Activated CD8-positive, alpha-beta memory T cell treated with anti-CD3 and anti-CD28 coated beads, Interleukin-2, amount 10 ng/mL, durations not matched to agents 7 days and 5 days (primary cell): ENCODE measurements at regions not wholly inside any gene's neighbourhood (a gene's known extent, or its start where the extent isn't known, plus 50 kb on each side); places are given as distances from the start of the nearest gene placed in this dataset.
"Not testable (repeated sequence)": the region's sequence is repeated elsewhere in the genome, so short reads cannot be mapped to it uniquely, and the experiment has no call there.

Experiments used
- ATAC-seq: fragments of 150-1000 bp; cut with Tn5 transposase; one replicate; pipeline ENCODE4 v1.10.0; 2021; ENCODE audit warnings: moderate library complexity
- CTCF ChIA-PET: fragments of 350-600 bp; sonication (Branson Sonifier 250); formaldehyde crosslinking; loops from one replicate; lab custom pipeline; 2021; ENCODE audit warnings: antibody characterized with exemption; lab: Charles Lee
- DNase-seq: peaks from one replicate; pipeline ENCODE4 v3.0.0-alpha.2; 2020
- H3K27ac Mint-ChIP-seq: one replicate; pipeline ENCODE4 v1.8.0; 2021; ENCODE audit warnings: mild to moderate bottlenecking, mixed read lengths
- H3K27me3 Mint-ChIP-seq: one replicate; pipeline ENCODE4 v1.8.0; 2021; ENCODE audit warnings: mixed read lengths
- H3K36me3 Mint-ChIP-seq: one replicate; pipeline ENCODE4 v1.8.0; 2021; ENCODE audit warnings: mild to moderate bottlenecking, mixed read lengths
- H3K4me1 Mint-ChIP-seq: one replicate; pipeline ENCODE4 v1.8.0; 2021; ENCODE audit warnings: mixed read lengths
- H3K4me3 Mint-ChIP-seq: one replicate; pipeline ENCODE4 v1.8.0; 2021; ENCODE audit warnings: mild to moderate bottlenecking, moderate library complexity, mixed read lengths
- H3K9me3 Mint-ChIP-seq: one replicate; pipeline ENCODE4 v1.8.0; 2022; ENCODE audit warnings: low read depth, mixed read lengths

DNA sequence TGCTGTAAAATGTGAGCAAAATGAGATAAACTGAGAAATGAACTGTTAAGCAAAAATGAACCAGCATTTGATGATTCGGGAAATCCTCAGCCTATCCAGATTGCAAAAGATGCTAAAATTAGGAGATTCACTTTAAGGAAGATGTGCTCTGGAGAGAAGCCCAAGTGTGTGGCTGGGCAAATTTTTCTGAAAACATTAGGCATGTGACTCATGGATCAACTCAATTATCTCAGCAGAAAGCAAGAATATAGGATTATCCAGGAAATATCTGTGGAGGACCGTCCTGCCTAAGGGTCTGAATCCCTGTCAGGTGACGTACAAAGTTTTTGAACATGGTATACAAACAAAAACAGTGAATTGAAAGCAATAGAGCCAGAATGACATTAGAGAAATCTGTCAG, 1268.3 kb upstream of the TMEFF2 start:
- CTCF ChIA-PET: no interaction called here
- no peaks in the 10 kb centered on the region for H3K36me3 Mint-ChIP-seq
- DNase-seq: no peak
- H3K27ac Mint-ChIP-seq: no peak overlapping the region
- no peaks in the 10 kb centered on the region for H3K9me3 Mint-ChIP-seq
- no peaks in the 10 kb centered on the region for H3K27me3 Mint-ChIP-seq
- no peak overlapping the region for H3K4me3 Mint-ChIP-seq
- no peaks in the 10 kb centered on the region for H3K4me1 Mint-ChIP-seq
- ATAC-seq: no peak

DNA sequence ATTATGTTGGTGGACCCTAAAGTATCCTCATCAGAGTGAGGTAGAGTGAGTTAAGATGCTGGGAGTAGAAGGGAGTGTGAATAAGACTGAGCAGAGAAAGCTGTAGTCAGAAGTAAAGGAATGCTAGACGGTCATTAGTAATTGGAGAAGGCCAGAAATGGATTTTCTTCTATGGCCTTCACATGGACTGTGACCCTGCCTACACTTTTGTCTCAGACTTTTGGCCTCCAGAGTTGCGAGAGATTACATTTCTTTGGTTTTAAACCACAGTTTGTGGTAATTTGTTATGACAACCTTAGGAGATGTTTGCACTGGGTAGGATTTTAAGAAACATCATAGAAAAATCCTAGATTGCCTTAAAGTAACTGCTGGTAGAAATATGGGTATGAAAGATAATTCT, 1267.7 kb upstream of the TMEFF2 start:
- DNase-seq: no peak
- CTCF ChIA-PET: no interaction called here
- ATAC-seq: no peak
- no peaks in the 10 kb centered on the region for H3K4me1 Mint-ChIP-seq
- no peaks in the 10 kb centered on the region for H3K9me3 Mint-ChIP-seq
- H3K27ac Mint-ChIP-seq: no peak overlapping the region
- no peak overlapping the region for H3K4me3 Mint-ChIP-seq
- no peaks in the 10 kb centered on the region for H3K27me3 Mint-ChIP-seq
- no peaks in the 10 kb centered on the region for H3K36me3 Mint-ChIP-seq

DNA sequence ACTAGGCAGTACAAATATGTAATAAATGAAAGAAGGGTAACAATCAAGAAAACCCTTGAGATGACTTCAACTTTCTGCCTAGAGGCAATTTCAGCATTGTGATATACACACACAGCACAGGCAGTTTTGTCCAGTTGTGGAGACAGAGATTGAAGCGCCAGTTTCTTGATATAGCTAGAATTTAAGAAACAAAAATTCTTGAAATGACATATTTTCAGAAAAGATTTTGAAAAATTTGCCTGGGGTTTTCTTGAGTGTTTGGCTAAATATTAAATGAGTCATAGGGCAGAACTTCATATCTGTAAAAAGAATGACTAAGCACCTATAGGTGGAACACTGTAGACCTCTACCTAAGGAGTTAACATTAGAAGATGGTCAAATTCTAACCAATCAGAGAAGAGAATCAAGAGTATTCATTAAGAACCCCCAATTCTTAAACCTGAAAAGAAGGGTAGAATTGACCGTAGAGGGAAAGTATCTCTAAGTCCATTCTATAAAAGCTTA, 1266.8 kb upstream of the TMEFF2 start:
- CTCF ChIA-PET: interaction anchor here (1.1 kb wide), 1 partner anchor 36 kb away, joined by 3 read pairs; no protein-coding TSS in a partner anchor
- Mint-ChIP-seq H3K27me3 (no peaks in the 10 kb centered on the region), H3K4me1 (no peaks in the 10 kb centered on the region), H3K27ac (no peak overlapping the region), H3K4me3 (no peak overlapping the region), H3K36me3 (no peaks in the 10 kb centered on the region), H3K9me3 (no peaks in the 10 kb centered on the region)
- ATAC-seq (no peak), DNase-seq (no peak)

DNA sequence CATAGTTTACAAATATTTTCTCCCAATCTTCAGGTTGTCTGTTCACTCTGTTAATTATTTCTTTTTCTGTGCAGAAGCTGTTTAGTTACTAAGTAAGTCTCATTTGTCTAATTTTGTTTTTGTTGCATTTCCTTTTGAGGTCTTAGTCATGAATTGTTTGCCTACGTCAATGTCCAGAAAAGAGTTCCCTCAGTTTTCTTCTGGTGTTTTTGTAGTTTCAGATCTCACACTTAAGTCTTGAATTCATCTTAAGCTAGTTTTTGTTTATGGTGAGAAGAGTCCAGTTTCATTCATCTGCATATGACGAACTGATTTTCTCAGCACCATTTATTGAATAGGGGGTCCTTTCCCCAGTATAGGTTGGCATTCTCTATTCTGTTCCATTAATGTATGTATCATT, 1252.2 kb upstream of the TMEFF2 start:
- H3K4me3 Mint-ChIP-seq: no peak overlapping the region
- no peak for ATAC-seq

DNA sequence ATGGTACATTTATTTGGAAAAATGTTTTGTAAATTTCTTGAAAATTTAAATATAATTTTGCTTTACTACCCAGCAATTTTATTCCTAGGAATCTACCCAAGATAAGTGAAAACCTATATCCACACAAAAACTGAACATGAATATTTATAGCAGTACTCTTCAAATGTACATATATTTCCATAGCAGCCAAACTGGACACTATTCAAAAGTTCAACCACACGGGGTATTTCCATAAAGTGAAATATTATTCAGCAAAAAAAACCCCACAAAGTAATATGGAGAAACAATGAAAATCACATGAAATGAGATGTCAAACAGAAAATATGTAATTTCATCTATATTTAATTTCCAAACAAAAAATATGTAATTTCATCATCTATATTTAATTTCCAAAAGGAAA, 1247.6 kb upstream of the TMEFF2 start:
- Mint-ChIP-seq H3K4me3 (no peak overlapping the region), H3K27ac (no peak overlapping the region), H3K27me3 (no peaks in the 10 kb centered on the region), H3K4me1 (no peaks in the 10 kb centered on the region), H3K36me3 (no peaks in the 10 kb centered on the region), H3K9me3 (no peaks in the 10 kb centered on the region)
- ATAC-seq (no peak), DNase-seq (no peak)
- CTCF ChIA-PET: no interaction called here

More for the DNA sequence above, 1252.2 kb upstream of the TMEFF2 start:
- no peaks in the 10 kb centered on the region for H3K9me3 Mint-ChIP-seq
- H3K27me3 Mint-ChIP-seq: no peaks in the 10 kb centered on the region
- H3K36me3 Mint-ChIP-seq: no peaks in the 10 kb centered on the region
- H3K27ac Mint-ChIP-seq: no peak overlapping the region
- H3K4me1 Mint-ChIP-seq: no peaks in the 10 kb centered on the region
- no peak for DNase-seq
- CTCF ChIA-PET: no interaction called here

DNA sequence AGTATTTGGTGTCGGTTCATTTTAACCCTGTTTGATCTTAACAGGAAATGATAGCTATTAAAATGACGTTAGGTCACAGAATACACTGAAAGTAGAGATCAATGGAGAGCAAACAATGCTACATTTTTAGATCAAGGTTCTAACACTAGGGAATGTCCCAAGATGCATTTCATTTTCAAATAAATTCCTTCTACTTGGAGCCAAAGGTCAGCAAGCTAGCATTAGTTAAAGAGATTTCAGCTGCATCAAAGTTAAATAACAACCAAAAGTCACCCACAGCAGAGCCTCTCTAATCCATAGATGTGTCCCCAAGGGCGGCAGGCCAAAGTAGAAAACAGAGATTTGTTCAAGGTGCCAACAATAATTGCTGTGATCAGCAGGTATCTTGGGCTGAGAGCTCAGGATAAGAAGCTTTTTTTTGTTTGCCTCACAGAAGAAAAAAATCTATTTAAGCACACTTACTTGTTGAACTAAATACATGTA, 1233.6 kb upstream of the TMEFF2 start:
- H3K9me3 Mint-ChIP-seq: no peaks in the 10 kb centered on the region
- no peak for ATAC-seq
- H3K4me1 Mint-ChIP-seq: no peaks in the 10 kb centered on the region
- DNase-seq: no peak
- no peaks in the 10 kb centered on the region for H3K36me3 Mint-ChIP-seq
- H3K27me3 Mint-ChIP-seq: no peaks in the 10 kb centered on the region
- CTCF ChIA-PET: no interaction called here
- H3K4me3 Mint-ChIP-seq: no peak overlapping the region
- no peak overlapping the region for H3K27ac Mint-ChIP-seq

DNA sequence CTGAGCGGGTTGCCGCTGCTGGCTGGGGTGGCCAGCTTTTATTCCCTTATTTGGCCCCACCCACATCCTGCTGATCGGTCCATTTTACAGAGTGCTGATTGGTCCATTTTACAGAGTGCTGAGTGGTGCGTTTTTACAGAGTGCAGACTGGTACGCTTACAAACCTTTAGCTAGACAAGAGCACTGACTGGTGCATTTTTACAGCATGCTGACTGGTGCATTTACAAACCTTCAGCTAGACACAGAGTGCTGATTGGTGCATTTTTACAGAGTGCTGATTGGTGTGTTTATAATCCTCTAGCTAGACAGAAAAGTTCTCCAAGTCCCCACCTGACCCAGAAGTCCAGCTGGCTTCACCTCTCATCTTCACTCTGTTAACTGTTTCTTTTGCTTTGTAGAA, 1217.6 kb upstream of the TMEFF2 start:
- H3K9me3 Mint-ChIP-seq, H3K4me3 Mint-ChIP-seq, CTCF ChIA-PET, H3K4me1 Mint-ChIP-seq, H3K36me3 Mint-ChIP-seq, H3K27me3 Mint-ChIP-seq, H3K27ac Mint-ChIP-seq, ATAC-seq, DNase-seq: not testable (repeated sequence)

DNA sequence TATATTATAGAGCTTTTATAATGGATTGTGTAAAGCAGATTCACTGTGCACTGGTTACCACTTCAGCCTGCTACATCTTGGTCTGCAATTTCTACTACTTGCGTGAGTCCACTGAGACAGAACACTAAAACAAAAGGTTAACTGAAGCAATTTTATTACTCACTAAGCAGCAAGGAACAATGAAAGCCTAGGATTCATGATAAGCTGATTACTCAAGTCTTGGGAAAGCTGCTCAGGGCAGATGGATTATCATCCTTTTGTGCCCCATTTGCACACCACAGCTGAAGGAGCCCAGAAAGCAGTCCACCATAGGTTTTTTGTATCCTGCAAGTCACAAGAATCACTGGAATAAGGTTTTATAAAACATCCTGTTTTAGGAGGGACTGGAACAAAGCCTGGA, 1215.2 kb upstream of the TMEFF2 start:
- no peaks in the 10 kb centered on the region for H3K4me1 Mint-ChIP-seq
- CTCF ChIA-PET: no interaction called here
- no peaks in the 10 kb centered on the region for H3K36me3 Mint-ChIP-seq
- no peak overlapping the region for H3K27ac Mint-ChIP-seq
- H3K4me3 Mint-ChIP-seq: no peak overlapping the region
- ATAC-seq (no peak), DNase-seq (no peak)
- peaks cover 5% of the 10 kb centered on the region for H3K9me3 Mint-ChIP-seq
- no peaks in the 10 kb centered on the region for H3K27me3 Mint-ChIP-seq

DNA sequence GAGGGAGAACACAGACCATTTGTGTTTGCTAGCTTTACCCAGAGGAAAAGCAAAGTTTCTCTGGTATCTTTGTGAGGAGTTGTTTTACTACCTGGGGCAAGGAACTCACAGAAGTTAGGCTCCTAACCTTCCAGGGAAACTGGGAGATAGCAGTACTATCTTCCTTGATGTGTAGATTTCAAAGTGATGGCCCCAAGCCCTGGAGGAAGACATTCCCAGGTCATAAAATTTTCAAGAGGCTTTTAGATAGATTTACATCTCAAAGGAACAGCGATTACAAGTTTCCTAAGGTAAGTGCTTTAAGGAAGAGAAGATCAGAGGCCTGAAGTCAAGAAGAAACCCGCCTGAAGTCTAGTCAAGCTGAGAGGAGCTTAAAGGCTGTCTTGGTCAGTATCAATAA, 1187.8 kb upstream of the TMEFF2 start:
- Mint-ChIP-seq H3K27me3 (no peaks in the 10 kb centered on the region), H3K4me1 (no peaks in the 10 kb centered on the region), H3K36me3 (no peaks in the 10 kb centered on the region), H3K27ac (no peak overlapping the region), H3K4me3 (no peak overlapping the region), H3K9me3 (no peaks in the 10 kb centered on the region)
- CTCF ChIA-PET: no interaction called here
- ATAC-seq (no peak), DNase-seq (no peak)

DNA sequence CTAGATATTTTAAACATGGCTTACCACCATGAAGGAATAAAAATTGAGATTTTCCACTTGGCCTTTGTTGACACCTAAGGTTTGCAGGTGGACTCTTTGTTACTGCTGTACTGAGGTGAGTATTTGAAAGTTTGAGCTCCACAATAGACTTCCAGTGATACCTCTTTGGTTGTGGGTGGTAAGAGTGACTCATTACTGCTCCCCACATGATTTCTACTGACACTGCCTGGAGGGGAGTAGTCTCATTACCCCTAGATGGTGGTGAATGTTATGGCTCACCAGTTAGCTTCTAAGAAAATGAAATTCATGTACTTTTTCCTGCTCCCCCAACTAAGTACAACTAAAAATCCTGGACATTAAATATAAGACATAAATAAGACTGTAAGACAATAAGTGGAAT, 1183.1 kb upstream of the TMEFF2 start:
- peaks cover 2% of the 10 kb centered on the region for H3K9me3 Mint-ChIP-seq
- H3K27me3 Mint-ChIP-seq: no peaks in the 10 kb centered on the region
- no peak for DNase-seq
- H3K27ac Mint-ChIP-seq: no peak overlapping the region
- no peak for ATAC-seq
- H3K4me1 Mint-ChIP-seq: no peaks in the 10 kb centered on the region
- no peaks in the 10 kb centered on the region for H3K36me3 Mint-ChIP-seq
- CTCF ChIA-PET: no interaction called here
- no peak overlapping the region for H3K4me3 Mint-ChIP-seq

DNA sequence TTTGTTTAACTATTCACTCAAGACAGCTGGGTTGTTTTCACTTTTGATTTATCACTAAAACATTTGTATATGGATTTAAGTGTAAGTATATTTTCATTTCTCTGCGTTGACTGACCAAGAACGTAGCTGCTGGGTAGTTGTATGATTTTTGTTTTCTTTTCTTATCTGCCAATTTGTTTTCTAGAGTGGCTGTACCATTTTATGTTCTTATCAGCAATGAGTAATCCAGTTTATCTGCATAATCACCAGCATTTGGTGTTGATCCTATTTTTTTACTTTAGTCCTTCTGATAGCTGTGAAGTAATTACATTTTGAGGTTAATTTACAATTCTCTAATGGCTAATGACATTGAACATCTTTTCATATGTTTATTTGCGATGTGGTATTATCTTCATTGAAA, 1178.4 kb upstream of the TMEFF2 start:
- Mint-ChIP-seq H3K27ac (no peak overlapping the region), H3K4me3 (no peak overlapping the region), H3K27me3 (no peaks in the 10 kb centered on the region), H3K9me3 (peaks cover 2% of the 10 kb centered on the region), H3K4me1 (no peaks in the 10 kb centered on the region), H3K36me3 (no peaks in the 10 kb centered on the region)
- CTCF ChIA-PET: no interaction called here
- no peak for ATAC-seq
- DNase-seq: no peak

DNA sequence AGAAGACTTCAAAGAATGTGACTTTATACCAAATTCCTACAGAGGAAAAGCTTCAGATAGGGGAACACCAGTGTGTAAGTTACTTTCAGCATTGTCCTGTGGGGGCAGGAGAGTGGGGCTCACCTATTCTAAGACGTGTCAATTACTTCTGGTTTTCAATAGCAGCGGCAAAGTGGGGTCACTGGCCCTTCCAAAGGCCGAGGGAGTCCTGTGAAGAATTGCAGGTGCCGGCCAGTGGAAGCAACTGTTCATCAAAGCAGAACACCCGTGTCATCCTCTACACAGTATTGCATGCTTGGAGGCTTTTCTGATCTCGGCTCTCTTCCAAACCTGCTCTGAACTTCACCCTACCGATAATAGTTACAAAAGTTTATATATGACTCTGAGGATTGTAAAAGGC, 1176.5 kb upstream of the TMEFF2 start:
- CTCF ChIA-PET: no interaction called here

DNA sequence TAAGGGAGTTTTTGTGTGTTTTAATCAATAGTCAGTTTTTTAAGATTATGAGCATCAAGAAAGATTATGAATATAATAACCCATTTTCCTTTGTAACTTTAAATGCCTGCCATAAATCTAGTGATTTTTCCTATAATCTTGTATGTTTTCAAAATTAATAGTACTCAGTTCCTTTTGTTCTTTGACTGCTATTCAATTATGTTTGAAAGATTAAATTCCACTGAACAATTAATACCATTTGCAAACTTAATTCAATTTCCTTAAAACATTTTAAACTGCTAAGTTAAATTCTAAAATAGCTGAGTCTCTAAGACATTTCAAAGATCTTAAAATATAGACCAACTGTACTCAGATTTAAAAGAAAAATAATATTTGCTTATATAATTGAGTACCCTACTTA, 1173.9 kb upstream of the TMEFF2 start:
- H3K4me3 Mint-ChIP-seq: no peak overlapping the region
- ATAC-seq: no peak
- CTCF ChIA-PET: no interaction called here
- no peaks in the 10 kb centered on the region for H3K36me3 Mint-ChIP-seq
- no peak for DNase-seq
- H3K27me3 Mint-ChIP-seq: no peaks in the 10 kb centered on the region
- no peak overlapping the region for H3K27ac Mint-ChIP-seq
- H3K4me1 Mint-ChIP-seq: no peaks in the 10 kb centered on the region
- peaks cover 2% of the 10 kb centered on the region for H3K9me3 Mint-ChIP-seq

More for the DNA sequence above, 1176.5 kb upstream of the TMEFF2 start:
- no peak overlapping the region for H3K27ac Mint-ChIP-seq
- peaks cover 2% of the 10 kb centered on the region for H3K9me3 Mint-ChIP-seq
- no peak for ATAC-seq
- H3K27me3 Mint-ChIP-seq: no peaks in the 10 kb centered on the region
- DNase-seq: no peak
- H3K4me3 Mint-ChIP-seq: no peak overlapping the region
- H3K36me3 Mint-ChIP-seq: no peaks in the 10 kb centered on the region
- no peaks in the 10 kb centered on the region for H3K4me1 Mint-ChIP-seq

DNA sequence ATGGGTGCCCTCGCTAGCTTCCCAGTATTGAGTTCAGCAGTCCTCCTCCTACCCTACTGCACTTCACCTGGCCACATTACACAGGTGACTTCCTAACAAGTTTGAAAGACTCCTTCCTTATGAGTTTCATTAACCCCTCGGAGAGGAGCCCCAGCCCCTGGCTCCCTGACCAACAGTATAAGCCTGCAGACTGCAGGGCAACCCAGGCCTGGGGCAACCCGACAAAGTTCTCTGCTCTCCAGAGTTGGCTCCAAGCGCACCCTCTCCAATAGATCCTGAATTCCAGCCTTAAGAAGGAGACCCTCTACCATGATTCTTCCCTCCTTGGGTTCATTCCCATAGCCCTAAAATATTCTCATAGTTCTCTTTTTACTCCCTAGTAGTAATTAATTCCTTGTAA, 1162.8 kb upstream of the TMEFF2 start:
- Mint-ChIP-seq H3K9me3 (no peaks in the 10 kb centered on the region), H3K4me1 (no peaks in the 10 kb centered on the region), H3K27ac (no peak overlapping the region), H3K36me3 (no peaks in the 10 kb centered on the region), H3K27me3 (no peaks in the 10 kb centered on the region), H3K4me3 (no peak overlapping the region)
- CTCF ChIA-PET: no interaction called here
- DNase-seq (no peak), ATAC-seq (no peak)

DNA sequence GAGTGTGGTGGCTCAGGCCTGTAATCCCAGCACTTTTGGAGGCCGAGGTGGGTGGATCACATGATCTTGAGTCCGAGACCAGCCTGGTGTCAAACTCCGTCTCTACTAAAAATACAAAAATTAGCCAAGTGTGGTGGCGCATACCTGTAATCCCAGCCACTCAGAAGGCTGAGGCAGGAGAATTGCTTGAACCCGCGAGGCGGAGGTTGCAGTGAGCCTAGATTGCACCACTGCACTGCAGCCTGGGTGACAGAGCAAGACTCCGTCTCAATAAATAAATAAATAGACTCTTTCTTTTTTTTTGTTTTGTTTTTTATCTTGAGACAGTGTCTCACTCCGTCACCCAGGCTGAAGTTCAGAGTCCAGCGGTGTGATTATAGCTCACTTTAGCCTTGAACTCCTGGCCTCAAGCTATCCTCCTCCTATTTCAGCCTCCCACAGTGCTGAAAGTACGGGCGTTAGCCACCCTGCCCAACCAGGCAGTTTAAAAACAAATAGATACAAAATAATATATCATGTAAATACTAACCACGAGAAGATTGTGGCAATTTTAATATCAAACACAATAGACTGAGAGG, 1158.0 kb upstream of the TMEFF2 start:
- CTCF ChIA-PET, H3K4me3 Mint-ChIP-seq, H3K27ac Mint-ChIP-seq, H3K27me3 Mint-ChIP-seq, H3K9me3 Mint-ChIP-seq, H3K4me1 Mint-ChIP-seq, H3K36me3 Mint-ChIP-seq, DNase-seq, ATAC-seq: not testable (repeated sequence)
